ENCODE measurements at regions not wholly inside any gene's neighbourhood (a gene's known extent, or its start where the extent isn't known, plus 50 kb on each side); places are given as distances from the start of the nearest gene placed in this dataset.
"Not testable (repeated sequence)": the region's sequence is repeated elsewhere in the genome, so short reads cannot be mapped to it uniquely, and the experiment has no call there.

GRCh38 chr10:32177594-32177993, 121.4 kb upstream of the KIF5B start:
- not testable (repeated sequence) for TF ChIP-seq CTCF, MYC (IDR thresholded peaks at IDR 0.05; ENCODE audit: low read depth, low read length)

Measured in NB4 (cell line).